GM18907 (cell line): ENCODE measurements at regions not wholly inside any gene's neighbourhood (a gene's known extent, or its start where the extent isn't known, plus 50 kb on each side); places are given as distances from the start of the nearest gene placed in this dataset.

Experiments used
- ATAC-seq: cut with Tn5 transposase; IDR thresholded peaks from one replicate; pipeline ENCODE4 v1.9.1; 2021; ENCODE audit warnings: mild to moderate bottlenecking, moderate library complexity; ENCODE audit not compliant: unreplicated experiment

GRCh38 chr3:154496540-154496939 lies 66.5 kb upstream of the GPR149 start:
- no peak for ATAC-seq

- no peak for ATAC-seq
These were observed 57.0 kb upstream of the GPR149 start for GRCh38 chr3:154486949-154487348.

GRCh38 chr3:154482507-154482906 lies 52.5 kb upstream of the GPR149 start:
- no peak for ATAC-seq

- no peak for ATAC-seq
These were observed 50.0 kb upstream of the GPR149 start for GRCh38 chr3:154480033-154480432.
